Lower lobe of right lung (tissue), 2 donors: ENCODE measurements at regions not wholly inside any gene's neighbourhood (a gene's known extent, or its start where the extent isn't known, plus 50 kb on each side); places are given as distances from the start of the nearest gene placed in this dataset.

ENCODE experiments used
- ATAC-seq, 2 donors: fragments of 200-7000 bp; cut with Tn5 transposase; one replicate each; pipeline ENCODE4 v1.9.1; 2020 to 2022; ENCODE audit warnings: mild to moderate bottlenecking in 2 of 2, moderate library complexity in 2 of 2
- DNase-seq: peaks from one replicate; pipeline ENCODE4 v3.0.0-alpha.2; 2020
- H3K27ac ChIP-seq: fragments of 200-600 bp; one replicate; pipeline ENCODE4 v1.8.0; 2022
- H3K27me3 ChIP-seq: fragments of 200-600 bp; one replicate; pipeline ENCODE4 v1.8.0; 2022; ENCODE audit warnings: low read depth
- H3K36me3 ChIP-seq: fragments of 200-600 bp; one replicate; pipeline ENCODE4 v1.8.0; 2022; ENCODE audit warnings: mild to moderate bottlenecking
- H3K4me1 ChIP-seq: fragments of 200-600 bp; one replicate; pipeline ENCODE4 v1.8.0; 2022
- H3K4me3 ChIP-seq: fragments of 200-600 bp; one replicate; pipeline ENCODE4 v1.8.0; 2022; ENCODE audit warnings: mild to moderate bottlenecking
- H3K9me3 ChIP-seq: fragments of 200-600 bp; one replicate; pipeline ENCODE4 v1.8.0; 2022
- intact Hi-C: fragments of 100-400 bp; cut with DNase I; formaldehyde crosslinking; loops from one replicate; pipeline ENCODE4 v1.11.0; 2022
- TF ChIP-seq, protein P1 (sequence below): fragments of 200-600 bp; IDR thresholded peaks from one replicate; pipeline ENCODE4 v1.8.0; 2022; ENCODE audit warnings: antibody characterized with exemption, mild to moderate bottlenecking
- donor health status: DM: no; HTN: yes; CAD: no; lungs with severe emphysema.

DNA sequence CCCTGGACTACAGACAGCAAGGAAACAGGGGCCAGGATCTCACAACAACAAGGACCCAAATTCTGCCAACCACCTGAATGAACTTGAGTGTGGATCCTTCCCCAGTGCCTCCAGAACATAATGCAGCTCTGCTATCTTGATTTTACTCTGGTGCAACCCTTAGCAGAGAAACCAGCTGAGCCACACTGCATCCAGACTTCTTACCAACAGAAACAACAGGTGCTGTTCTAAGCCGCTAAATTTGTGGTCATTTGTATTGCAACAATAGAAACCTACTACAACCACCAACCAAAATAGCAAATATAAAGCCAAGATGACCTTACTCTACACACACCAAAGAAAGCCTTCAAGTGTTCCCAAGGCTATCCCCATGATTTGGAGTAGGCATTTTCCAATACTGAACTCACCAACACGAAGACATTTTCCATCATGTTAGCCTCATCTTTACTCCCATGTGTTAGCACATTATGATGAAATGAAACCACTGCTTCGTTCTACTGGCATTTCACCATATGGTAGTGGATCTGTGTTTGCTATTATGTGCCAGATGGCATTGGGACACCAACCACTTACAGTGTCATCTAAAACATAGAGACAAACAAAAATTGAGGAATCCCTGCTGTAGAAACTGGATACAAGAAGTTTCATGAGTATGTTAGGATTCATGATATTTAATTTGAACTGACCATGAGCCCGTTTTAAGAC, 249.8 kb upstream of the ID4 start:
- no peaks in the 10 kb centered on the region for H3K27me3 ChIP-seq
- no peak for DNase-seq
- H3K27ac ChIP-seq, result no peak overlapping the region
- no peaks in the 10 kb centered on the region for H3K9me3 ChIP-seq
- no peaks in the 10 kb centered on the region for H3K36me3 ChIP-seq
- intact Hi-C loops, result no loop called here
- no peak for ATAC-seq
- TF ChIP-seq, protein P1, sequence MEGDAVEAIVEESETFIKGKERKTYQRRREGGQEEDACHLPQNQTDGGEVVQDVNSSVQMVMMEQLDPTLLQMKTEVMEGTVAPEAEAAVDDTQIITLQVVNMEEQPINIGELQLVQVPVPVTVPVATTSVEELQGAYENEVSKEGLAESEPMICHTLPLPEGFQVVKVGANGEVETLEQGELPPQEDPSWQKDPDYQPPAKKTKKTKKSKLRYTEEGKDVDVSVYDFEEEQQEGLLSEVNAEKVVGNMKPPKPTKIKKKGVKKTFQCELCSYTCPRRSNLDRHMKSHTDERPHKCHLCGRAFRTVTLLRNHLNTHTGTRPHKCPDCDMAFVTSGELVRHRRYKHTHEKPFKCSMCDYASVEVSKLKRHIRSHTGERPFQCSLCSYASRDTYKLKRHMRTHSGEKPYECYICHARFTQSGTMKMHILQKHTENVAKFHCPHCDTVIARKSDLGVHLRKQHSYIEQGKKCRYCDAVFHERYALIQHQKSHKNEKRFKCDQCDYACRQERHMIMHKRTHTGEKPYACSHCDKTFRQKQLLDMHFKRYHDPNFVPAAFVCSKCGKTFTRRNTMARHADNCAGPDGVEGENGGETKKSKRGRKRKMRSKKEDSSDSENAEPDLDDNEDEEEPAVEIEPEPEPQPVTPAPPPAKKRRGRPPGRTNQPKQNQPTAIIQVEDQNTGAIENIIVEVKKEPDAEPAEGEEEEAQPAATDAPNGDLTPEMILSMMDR, result no peak
- H3K4me1 ChIP-seq, result no peaks in the 10 kb centered on the region
- no peak overlapping the region for H3K4me3 ChIP-seq

DNA sequence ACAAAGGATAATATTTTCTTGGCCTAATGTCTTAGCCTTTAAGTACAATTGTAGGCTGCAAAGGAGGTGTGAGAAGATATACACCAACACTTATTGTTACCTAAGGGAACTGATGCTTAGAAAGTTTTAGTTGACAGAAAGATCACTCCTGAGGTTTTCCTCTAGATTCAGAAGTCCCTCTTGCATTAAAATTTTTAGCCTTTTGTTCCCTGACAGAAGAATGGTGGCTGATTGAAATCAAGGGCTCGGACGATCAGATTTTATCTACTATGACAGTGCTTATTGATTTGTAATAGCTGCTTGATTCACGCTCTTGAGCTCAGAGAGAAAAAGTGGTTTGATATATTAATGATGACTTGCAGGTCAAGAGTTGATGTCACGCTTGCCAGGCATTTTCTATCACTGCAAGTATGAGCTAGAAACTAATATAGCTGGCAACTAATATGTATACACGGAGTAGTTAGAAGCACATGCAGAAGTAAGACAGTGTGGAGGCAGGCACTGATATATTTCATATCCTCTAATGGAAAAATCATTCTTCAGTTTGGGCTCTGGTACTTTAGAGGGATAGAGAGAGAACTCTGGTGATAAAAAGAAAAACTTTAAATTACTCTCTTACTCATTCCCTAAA, 246.6 kb upstream of the ID4 start:
- intact Hi-C loops, result no loop called here
- TF ChIP-seq, protein P1, result no peak
- no peaks in the 10 kb centered on the region for H3K36me3 ChIP-seq
- H3K4me3 ChIP-seq, result no peak overlapping the region
- no peak for DNase-seq
- no peak for ATAC-seq
- H3K4me1 ChIP-seq, result no peaks in the 10 kb centered on the region
- no peaks in the 10 kb centered on the region for H3K27me3 ChIP-seq
- no peak overlapping the region for H3K27ac ChIP-seq
- no peaks in the 10 kb centered on the region for H3K9me3 ChIP-seq

- no peak overlapping the region for H3K4me3 ChIP-seq
- H3K27ac ChIP-seq, result no peak overlapping the region
- TF ChIP-seq, protein P1, result no peak
- ATAC-seq (no peak), DNase-seq (no peak)
- no peaks in the 10 kb centered on the region for H3K4me1 ChIP-seq
- H3K27me3 ChIP-seq, result no peaks in the 10 kb centered on the region
- H3K36me3 ChIP-seq, result no peaks in the 10 kb centered on the region
- intact Hi-C loops, result no loop called here
- no peaks in the 10 kb centered on the region for H3K9me3 ChIP-seq
These were observed 239.3 kb upstream of the ID4 start for GRCh38 chr6:19597809-19598320.

DNA sequence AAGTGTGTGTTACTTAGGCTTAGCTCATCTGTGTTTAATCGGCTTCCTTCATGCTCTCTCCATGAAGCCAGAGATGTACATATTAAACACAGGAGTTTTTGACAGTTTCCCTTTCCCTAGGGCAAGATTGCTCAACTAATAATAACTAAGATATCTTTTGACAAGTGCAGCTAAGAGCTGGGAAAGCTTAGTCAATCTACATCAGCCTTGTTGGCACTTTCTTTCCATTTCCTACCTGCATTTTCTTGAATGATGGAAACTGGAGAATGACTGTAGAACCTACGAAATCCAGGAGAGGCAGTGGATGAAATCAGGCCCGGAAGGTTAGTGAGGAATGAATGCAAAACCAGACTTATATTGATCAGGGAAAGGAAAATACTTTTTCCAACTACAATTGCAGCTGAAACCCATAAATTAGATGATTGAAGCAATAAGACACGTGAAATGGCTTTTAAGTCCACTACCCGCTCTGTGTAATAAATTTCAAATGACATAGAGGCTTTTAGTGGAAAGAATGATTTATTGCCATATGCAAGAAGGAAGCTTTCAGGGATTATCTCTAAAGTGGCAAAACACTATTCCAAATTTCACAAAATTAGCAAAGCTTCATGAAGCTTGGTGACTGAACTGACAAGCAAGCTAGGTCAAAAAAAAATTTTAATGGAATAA, 237.2 kb upstream of the ID4 start:
- Histone ChIP-seq H3K9me3 (no peaks in the 10 kb centered on the region), H3K36me3 (no peaks in the 10 kb centered on the region), H3K27ac (no peak overlapping the region), H3K4me3 (no peak overlapping the region), H3K4me1 (no peaks in the 10 kb centered on the region), H3K27me3 (no peaks in the 10 kb centered on the region)
- intact Hi-C loops, result no loop called here
- ATAC-seq (no peak), DNase-seq (no peak)
- TF ChIP-seq, protein P1, result no peak

DNA sequence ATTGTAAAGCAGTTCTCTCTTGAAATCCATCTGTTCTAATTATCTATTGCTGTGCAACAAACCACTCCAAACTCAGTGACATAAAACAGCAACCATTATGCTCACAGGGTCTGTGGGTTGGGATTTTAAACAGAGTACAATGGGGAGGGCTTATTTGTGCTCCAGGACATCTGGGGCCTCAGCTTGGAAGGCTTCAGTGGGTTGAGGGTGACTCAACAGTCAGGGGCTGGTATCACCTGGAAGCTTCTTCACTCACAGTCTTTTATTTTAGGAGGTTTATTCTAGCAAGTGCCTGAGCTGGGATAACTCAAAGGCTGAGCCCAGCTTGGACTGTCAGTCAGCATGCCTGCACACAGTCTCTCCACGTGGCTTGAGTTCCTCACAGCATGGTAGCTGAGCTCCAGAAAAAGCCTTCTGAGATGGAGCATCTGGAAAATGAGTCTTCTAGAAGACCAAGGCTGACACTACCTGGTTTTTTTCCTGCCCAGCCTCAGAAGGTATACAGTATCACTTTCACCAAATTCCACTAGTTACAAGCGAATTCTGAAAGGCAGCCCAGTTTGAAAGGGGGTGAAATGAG, 234.6 kb upstream of the ID4 start:
- TF ChIP-seq, protein P1, result no peak
- Histone ChIP-seq H3K36me3 (no peaks in the 10 kb centered on the region), H3K9me3 (no peaks in the 10 kb centered on the region), H3K4me1 (no peaks in the 10 kb centered on the region), H3K27me3 (no peaks in the 10 kb centered on the region), H3K27ac (no peak overlapping the region), H3K4me3 (no peak overlapping the region)
- intact Hi-C loops, result no loop called here
- DNase-seq (no peak), ATAC-seq (no peak)
